Tibial nerve (tissue), 4 donors: ENCODE measurements at regions not wholly inside any gene's neighbourhood (a gene's known extent, or its start where the extent isn't known, plus 50 kb on each side); places are given as distances from the start of the nearest gene placed in this dataset.
A peak's percentile ranks its signal among the peaks of the same experiment; 100 is the strongest.

Experiments
- DNase-seq, 2 donors: peaks; one replicate each; pipeline ENCODE4 v3.0.0-alpha.2; 2019; ENCODE audit warnings: low spot score in 2 of 2
- H3K27ac ChIP-seq, 4 donors: fragments of 200-600 bp; sonication (generic) in 3 of 4; one replicate each; pipeline ENCODE4 v1.5.1; 2017 to 2019; ENCODE audit warnings: mild to moderate bottlenecking in 1 of 4
- H3K27me3 ChIP-seq, 2 donors: fragments of 200-600 bp; sonication (generic) in 1 of 2; one replicate each; pipeline versions ENCODE4 v1.5.1 to v1.6.0; 2017 to 2019
- H3K36me3 ChIP-seq, 3 donors: fragments of 200-600 bp; sonication (generic); one replicate each; pipeline ENCODE4 v1.5.1; 2018 to 2019
- H3K4me1 ChIP-seq, 4 donors: fragments of 200-600 bp; sonication (generic) in 3 of 4; one replicate each; pipeline ENCODE4 v1.5.1; 2017 to 2019
- H3K4me3 ChIP-seq, 4 donors: fragments of 200-600 bp; sonication (generic) in 3 of 4; one replicate each; pipeline ENCODE4 v1.5.1; 2017 to 2019; ENCODE audit warnings: mild to moderate bottlenecking in 1 of 4, moderate library complexity in 1 of 4
- H3K9me3 ChIP-seq, 4 donors: fragments of 200-600 bp; sonication (generic) in 3 of 4; one replicate each; pipeline ENCODE4 v1.5.1; 2017 to 2019
- CTCF ChIP-seq, 5 experiments: fragments of 200-600 bp in 3 of 5; fragments of 450-650 bp in 2 of 5; sonication (generic) in 3 of 5; IDR thresholded peaks; one replicate each; pipeline ENCODE4 v1.5.1; 2016 to 2019; ENCODE audit warnings: antibody characterized with exemption in 5 of 5, mild to moderate bottlenecking in 3 of 5, moderate library complexity in 2 of 5
- EP300 ChIP-seq, 2 donors: sonication (generic); formaldehyde crosslinking; IDR thresholded peaks; one replicate each; pipeline ENCODE4 v1.6.1; 2017; ENCODE audit warnings: antibody characterized with exemption in 2 of 2, mild to moderate bottlenecking in 1 of 2
- POLR2A ChIP-seq, 2 donors: fragments of 450-650 bp; IDR thresholded peaks; one replicate each; pipeline ENCODE4 v1.6.1; 2017; ENCODE audit warnings: antibody characterized with exemption in 2 of 2, mild to moderate bottlenecking in 2 of 2, moderate library complexity in 2 of 2
- WGBS, 2 donors: methylation state at CpG; one replicate each; pipeline ENCODE4 v1.1.5; 2018; 5-methylcytosine and 5-hydroxymethylcytosine counted together

- no peak for TF ChIP-seq POLR2A (IDR thresholded peaks at IDR 0.05)
- TF ChIP-seq EP300 (IDR thresholded peaks at IDR 0.05), result no peak
- TF ChIP-seq CTCF (IDR thresholded peaks at IDR 0.05), result no peak
- H3K27ac ChIP-seq, result peak overlapping the region in 1 of 4 donors; percentile 28
- H3K4me3 ChIP-seq, result no peak overlapping the region
- H3K36me3 ChIP-seq, result no peaks in the 10 kb centered on the region
- no peaks in the 10 kb centered on the region for H3K9me3 ChIP-seq
- H3K4me1 ChIP-seq, result peaks cover 0 to 18% (median 0%) of the 10 kb centered on the region in 4 donors
- 56 to 67% methylated on average over 1 of the region's 1 CpG for WGBS, 2 donors
- DNase-seq, result no peak
- H3K27me3 ChIP-seq, result no peaks in the 10 kb centered on the region
These were observed 70.7 kb upstream of the VEPH1 start for GRCh38 chr3:157573780-157574378.

GRCh38 chr3:157573281-157573680 is 70.1 kb upstream of the VEPH1 start:
- no peak for DNase-seq
- WGBS, 2 donors, result 67% methylated on average over 1 of the region's 1 CpG

GRCh38 chr3:157572559-157573270 is 69.5 kb upstream of the VEPH1 start:
- peaks cover 0 to 18% (median 0%) of the 10 kb centered on the region in 4 donors for H3K4me1 ChIP-seq
- TF ChIP-seq EP300 (IDR thresholded peaks at IDR 0.05) (no peak), CTCF (IDR thresholded peaks at IDR 0.05) (peak; percentile 53 to 68 (median 62)), POLR2A (IDR thresholded peaks at IDR 0.05) (no peak)
- 71 to 77% methylated on average over 8 of the region's 8 CpGs for WGBS, 2 donors
- H3K9me3 ChIP-seq, result peaks cover 0 to 3% (median 0%) of the 10 kb centered on the region in 4 donors
- H3K27me3 ChIP-seq, result no peaks in the 10 kb centered on the region
- DNase-seq, result peak in 1 of 2 donors; percentile 27
- no peaks in the 10 kb centered on the region for H3K36me3 ChIP-seq
- H3K4me3 ChIP-seq, result no peak overlapping the region
- H3K27ac ChIP-seq, result no peak overlapping the region

More at GRCh38 chr3:157573281-157573680, 70.1 kb upstream of the VEPH1 start:
- Histone ChIP-seq H3K4me3 (no peak overlapping the region), H3K36me3 (no peaks in the 10 kb centered on the region), H3K27me3 (no peaks in the 10 kb centered on the region), H3K9me3 (no peaks in the 10 kb centered on the region), H3K4me1 (peaks cover 0 to 18% (median 0%) of the 10 kb centered on the region in 4 donors), H3K27ac (no peak overlapping the region)
- TF ChIP-seq POLR2A (IDR thresholded peaks at IDR 0.05) (no peak), EP300 (IDR thresholded peaks at IDR 0.05) (peak in 1 of 2 donors; percentile 25), CTCF (IDR thresholded peaks at IDR 0.05) (no peak)

- no peak overlapping the region for H3K27ac ChIP-seq
- H3K4me3 ChIP-seq, result no peak overlapping the region
- no peaks in the 10 kb centered on the region for H3K4me1 ChIP-seq
- DNase-seq, result no peak
- H3K27me3 ChIP-seq, result no peaks in the 10 kb centered on the region
- H3K9me3 ChIP-seq, result peaks cover 0 to 12% (median 0%) of the 10 kb centered on the region in 4 donors
- H3K36me3 ChIP-seq, result no peaks in the 10 kb centered on the region
- TF ChIP-seq EP300 (IDR thresholded peaks at IDR 0.05), result no peak
- no peak for TF ChIP-seq CTCF (IDR thresholded peaks at IDR 0.05)
- TF ChIP-seq POLR2A (IDR thresholded peaks at IDR 0.05), result no peak
- 89 to 97% methylated on average over 1 of the region's 1 CpG for WGBS, 2 donors
These were observed 63.4 kb upstream of the VEPH1 start for GRCh38 chr3:157566596-157566995.

GRCh38 chr3:157559401-157559800 is 56.2 kb upstream of the VEPH1 start:
- peaks cover 0 to 13% (median 1%) of the 10 kb centered on the region in 4 donors for H3K9me3 ChIP-seq
- TF ChIP-seq POLR2A (IDR thresholded peaks at IDR 0.05), result no peak
- no peak for TF ChIP-seq CTCF (IDR thresholded peaks at IDR 0.05)
- no peak for TF ChIP-seq EP300 (IDR thresholded peaks at IDR 0.05)
- no peaks in the 10 kb centered on the region for H3K27me3 ChIP-seq
- no peak overlapping the region for H3K4me3 ChIP-seq
- no peak for DNase-seq
- WGBS, 2 donors, result 75 to 91% methylated on average over 1 of the region's 1 CpG
- no peak overlapping the region for H3K27ac ChIP-seq
- H3K4me1 ChIP-seq, result no peaks in the 10 kb centered on the region
- H3K36me3 ChIP-seq, result no peaks in the 10 kb centered on the region
